DMS79 treated with DMSO at 0.1 percent for 48 hours (cell line): ENCODE measurements at regions not wholly inside any gene's neighbourhood (a gene's known extent, or its start where the extent isn't known, plus 50 kb on each side); places are given as distances from the start of the nearest gene placed in this dataset.
"Not testable (repeated sequence)": the region's sequence is repeated elsewhere in the genome, so short reads cannot be mapped to it uniquely, and the experiment has no call there.

ENCODE experiments used
- DNase-seq: peaks from one replicate; lab custom pipeline; 2025; lab: John Stamatoyannopoulos, UW

DNA sequence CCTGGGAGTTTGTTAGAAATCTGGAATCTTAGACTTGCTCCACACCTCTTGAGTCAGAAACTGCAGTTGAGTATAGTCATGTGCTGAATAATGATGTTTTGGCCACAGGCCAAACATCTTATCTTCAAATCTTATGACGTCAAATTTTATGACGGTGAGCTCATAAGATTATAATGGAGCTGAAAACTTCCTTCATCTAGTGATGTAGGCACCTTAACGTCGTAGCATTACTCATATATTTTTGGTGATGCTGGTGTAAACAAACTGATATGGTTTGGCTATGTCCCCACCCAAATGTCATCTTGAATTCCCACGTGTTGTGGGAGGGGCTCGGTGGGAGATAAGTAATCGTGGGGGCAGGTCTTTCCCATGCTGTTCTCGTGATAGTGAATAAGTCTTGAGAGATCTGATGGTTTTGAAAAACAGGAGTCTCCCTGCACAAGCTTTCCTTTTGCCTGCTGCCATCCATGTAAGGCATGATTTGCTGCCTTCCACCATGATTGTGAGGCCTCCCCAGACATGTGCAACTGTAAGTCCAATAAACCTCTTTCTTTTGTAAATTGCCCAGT is 268.0 kb upstream of the PROK2 start:
- DNase-seq, result no peak

- DNase-seq, result no peak
Measured at GRCh38 chr3:72050771-72051170, 265.8 kb upstream of the PROK2 start.

GRCh38 chr3:72050048-72050632 is 265.2 kb upstream of the PROK2 start:
- no peak for DNase-seq

- no peak for DNase-seq
Measured at GRCh38 chr3:72049300-72049699, 264.4 kb upstream of the PROK2 start.

GRCh38 chr3:72048873-72049272 is 263.9 kb upstream of the PROK2 start:
- no peak for DNase-seq

DNA sequence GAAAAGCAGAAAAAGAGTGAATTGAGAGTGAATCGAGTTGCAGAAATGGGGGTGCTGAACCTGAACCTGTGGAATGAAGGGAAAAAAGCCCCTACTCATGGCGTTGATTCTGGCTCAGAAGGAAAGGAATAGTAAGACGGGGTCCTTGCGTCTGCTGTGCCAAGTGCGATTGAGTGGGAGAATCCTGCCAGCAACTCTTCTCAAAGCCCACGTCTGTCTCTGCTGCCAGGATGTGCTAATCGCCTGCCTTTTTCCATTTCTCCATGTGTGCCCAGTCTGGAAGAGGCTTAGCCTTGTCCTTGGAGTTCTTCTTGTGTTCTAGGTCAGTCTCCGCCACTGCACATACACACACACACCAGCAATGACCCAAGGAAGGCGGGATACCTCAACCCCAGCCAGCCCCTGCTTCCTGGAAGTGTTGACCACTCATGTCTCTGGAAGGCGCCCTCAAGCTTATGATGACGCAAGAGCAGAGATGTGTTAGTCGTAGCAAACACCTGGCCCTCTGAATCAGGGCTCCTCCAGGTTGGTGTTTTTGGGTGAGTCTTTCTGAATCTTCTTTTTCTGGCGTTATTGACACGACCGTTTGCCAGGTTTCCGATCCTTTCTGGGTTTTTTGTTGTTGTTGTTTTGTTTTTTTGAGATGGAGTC is 262.4 kb upstream of the PROK2 start:
- DNase-seq, result no peak

DNA sequence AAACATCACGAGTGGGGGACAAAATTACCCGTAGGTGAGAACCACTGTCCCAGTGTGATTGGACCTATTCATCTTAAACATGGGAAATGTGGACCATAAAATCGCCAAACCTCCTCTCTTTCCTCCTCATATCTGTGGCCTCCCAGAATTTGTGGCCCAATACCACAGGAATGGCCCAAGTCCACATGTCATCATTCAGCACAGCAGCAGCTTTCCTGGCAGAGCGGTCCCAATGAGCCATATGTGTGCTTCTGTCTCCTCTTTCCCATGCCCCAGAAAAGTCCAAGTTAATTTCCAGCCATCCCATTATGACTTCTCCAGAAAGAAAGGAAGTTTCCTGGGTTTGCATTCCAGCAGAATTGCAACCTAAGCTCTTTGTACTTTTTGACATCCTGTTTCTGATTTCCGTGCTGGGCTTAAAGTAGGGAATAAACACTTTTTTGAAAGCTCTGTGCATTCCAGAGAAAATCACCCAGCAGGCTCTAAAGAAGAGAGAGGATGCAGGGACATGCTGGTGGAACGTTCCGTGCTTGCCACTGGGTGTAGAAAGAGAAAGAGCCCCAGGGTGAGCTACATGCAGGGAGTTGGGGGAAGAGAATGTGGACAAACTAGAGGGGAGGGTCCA is 259.4 kb upstream of the PROK2 start:
- DNase-seq, result no peak

DNA sequence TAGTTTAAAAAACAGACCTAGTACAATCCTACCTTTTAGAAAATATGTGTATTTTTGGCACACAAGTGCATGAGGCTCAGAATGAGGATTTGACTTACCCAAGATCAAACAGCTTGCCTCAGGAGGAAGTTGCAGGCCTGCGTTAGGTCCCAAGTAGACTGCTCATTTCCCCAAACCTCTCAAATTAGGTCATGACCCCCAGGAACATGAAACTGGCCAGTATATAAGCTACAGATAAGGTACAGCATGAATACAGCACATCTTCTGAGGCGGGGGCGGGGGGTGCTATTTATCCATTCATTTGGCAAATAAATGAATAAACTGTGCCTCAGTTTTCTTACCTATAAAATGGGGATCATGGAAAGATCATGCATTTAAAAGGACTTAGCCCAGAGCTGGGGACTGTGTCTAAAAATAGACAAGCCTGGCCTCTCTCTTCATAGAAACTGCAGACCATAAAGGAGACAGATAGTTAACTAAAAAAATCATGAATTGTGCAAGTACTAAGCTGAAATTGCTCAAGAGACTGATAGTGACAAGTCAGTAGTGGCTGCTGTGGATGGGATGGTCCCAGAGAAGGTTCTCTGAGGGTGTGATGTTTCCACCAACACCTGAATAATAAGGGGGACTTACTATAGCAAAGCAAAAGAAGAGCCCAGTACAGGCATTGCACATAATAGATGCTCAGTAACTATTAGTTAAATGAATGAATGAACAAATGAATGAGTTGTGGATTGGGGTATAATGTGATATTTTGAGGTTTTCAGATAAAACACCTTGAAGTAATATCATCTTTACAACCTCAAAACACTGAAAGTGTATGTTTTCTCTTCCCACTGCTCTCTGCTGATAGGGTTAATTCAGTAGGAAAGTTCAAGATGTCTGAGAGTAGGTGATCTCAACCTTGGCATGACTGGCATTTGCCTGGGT is 258.5 kb upstream of the PROK2 start:
- no peak for DNase-seq

DNA sequence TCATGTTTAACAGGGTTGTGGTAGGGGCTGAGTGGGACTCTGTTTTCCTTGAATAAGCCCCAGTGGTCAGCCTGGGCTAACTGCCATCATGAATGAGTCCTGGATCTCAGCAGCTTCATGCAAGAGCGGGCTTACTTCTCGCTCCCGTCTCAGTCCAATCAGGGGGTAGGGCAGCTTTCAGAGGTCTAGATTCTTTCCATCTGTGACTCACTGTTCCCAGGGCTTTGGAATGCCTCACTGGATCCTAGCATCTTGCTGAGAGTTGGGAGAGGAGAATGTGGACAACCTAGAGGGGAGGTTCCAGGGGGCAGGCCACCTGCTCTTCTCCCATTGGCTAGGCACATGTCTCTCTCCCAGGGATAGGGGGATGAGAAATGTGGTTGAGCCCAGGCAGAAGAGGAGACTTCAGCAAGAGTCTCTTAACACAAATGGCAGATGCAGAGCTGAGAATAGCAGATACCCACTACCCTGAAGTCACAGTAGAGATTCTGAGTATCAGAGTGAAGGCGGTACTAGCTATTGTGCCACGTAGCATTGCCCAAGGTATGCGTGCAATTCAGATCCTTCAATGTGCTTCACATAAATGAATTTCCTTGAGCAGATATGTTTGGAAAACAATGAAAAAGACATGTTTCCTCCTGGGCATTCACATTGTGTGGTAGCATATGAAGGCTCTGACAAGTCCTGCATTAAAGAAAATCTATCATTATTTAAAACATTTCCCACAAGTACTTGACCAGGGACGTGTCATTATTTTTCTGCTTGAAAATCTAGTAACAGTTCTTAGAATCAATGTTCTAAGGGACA is 257.7 kb upstream of the PROK2 start:
- no peak for DNase-seq

DNA sequence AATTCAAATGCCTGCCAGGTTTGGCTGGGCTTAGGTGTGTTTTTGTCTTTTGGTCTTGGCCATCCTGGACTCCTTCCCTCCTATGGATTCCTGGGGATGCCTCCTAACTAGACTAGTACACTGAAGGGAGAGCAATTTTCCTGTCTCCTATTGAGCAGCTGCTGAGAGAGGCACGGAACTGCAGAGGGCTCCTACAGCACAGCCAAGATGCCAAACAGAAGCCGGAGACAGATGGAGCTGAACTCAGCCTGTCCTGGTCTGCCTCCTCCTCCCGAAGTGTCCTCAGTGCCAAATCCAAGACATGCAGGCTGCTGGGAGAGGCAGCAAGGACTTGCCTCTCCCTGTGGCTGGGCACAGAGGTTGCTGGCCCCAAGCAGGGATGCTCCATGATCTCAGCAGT is 256.6 kb upstream of the PROK2 start:
- no peak for DNase-seq

DNA sequence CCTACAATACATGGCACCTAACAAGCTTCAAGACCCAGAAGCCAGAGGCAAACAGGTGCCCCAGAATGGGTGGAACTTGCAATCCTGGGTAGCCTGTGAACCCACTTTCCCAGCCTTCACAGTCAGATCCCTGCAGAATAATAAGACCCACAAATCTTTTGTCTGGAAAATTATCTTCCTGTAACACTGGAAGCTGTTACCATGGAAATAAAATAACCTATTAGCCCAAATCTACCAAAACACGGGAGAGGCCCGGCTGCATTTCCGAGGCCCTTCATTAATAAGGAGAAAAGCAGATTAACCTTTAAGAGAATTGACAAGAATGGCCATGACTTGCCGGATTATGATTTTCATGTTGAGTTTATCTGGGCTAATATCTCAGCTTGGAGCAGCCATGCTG is 256.1 kb upstream of the PROK2 start:
- DNase-seq, result no peak

- DNase-seq, result no peak
Measured at GRCh38 chr3:72039677-72040076, 254.7 kb upstream of the PROK2 start.

DNA sequence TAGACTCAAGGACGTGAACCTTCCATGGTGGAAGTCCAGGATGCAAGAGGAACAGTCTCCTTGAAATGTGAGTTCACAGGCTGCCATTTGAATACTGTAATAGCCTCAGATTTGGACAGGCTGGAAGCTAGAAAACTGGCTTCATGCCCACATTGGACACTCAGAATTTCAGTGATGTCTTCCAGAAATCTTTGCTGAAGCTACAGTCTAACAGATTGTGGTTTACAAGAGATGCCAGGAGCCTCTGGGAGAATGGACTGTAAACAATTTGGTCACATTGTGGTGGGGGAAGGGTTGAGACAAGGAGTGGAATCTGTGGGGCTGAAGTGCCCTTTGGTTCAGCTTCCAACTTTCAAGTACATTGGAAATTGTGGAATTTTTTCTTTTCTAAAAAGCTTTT is 252.0 kb upstream of the PROK2 start:
- DNase-seq, result no peak

GRCh38 chr3:72035606-72036005 is 250.7 kb upstream of the PROK2 start:
- DNase-seq, result no peak

DNA sequence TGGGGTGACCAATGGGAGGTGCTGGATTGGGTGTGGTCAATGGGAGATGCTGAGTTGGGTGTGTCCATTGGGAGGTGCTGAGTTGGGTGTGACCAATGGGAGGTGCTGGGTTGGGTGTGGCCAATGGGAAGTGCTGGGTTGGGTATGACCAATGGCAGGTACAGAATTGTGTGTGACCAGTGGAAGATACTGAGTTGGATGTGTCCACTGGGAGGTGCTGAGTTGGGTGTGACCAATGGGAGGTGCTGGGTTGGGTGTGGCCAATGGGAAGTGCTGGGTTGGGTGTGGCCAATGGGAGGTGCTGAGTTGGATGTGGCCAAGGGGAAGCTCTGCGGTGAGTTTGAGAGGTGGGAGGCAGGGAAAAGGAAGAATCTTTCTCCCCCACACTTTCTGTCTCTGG is 250.0 kb upstream of the PROK2 start:
- DNase-seq, result no peak

- DNase-seq, result no peak
Measured at GRCh38 chr3:72033666-72034428, 248.9 kb upstream of the PROK2 start.

- DNase-seq, result no peak
Measured at GRCh38 chr3:72032441-72033135, 247.6 kb upstream of the PROK2 start.

- no peak for DNase-seq
Measured at GRCh38 chr3:72031581-72031980, 246.6 kb upstream of the PROK2 start.

- DNase-seq, result not testable (repeated sequence)
Measured at GRCh38 chr3:72030296-72030695, 245.3 kb upstream of the PROK2 start.

- DNase-seq, result not testable (repeated sequence)
Measured at GRCh38 chr3:72028726-72029125, 243.8 kb upstream of the PROK2 start.
